ENCODE measurements at regions not wholly inside any gene's neighbourhood (a gene's known extent, or its start where the extent isn't known, plus 50 kb on each side); places are given as distances from the start of the nearest gene placed in this dataset.

- Histone ChIP-seq H3K14ac (ENCODE audit: insufficient read depth, low read length) (no peak overlapping the region), H3K18ac (ENCODE audit: insufficient read length, low read depth, low read length) (no peak overlapping the region), H3K4ac (ENCODE audit: low read depth, low read length) (no peak overlapping the region), H3K27ac (ENCODE audit: insufficient read length, low read depth, low read length) (no peak overlapping the region), H3K4me1 (ENCODE audit: insufficient read depth, low read length) (no peaks in the 10 kb centered on the region), H2BK5ac (ENCODE audit: insufficient read length, low read length) (no peak overlapping the region), H2BK12ac (ENCODE audit: insufficient read length, low read depth, low read length) (no peak overlapping the region), H3K4me2 (ENCODE audit: insufficient read depth, insufficient read length, low read length) (no peak overlapping the region), H2BK20ac (ENCODE audit: low read depth, low read length, poor library complexity, severe bottlenecking) (no peak overlapping the region), H2BK120ac (ENCODE audit: low read depth, low read length, poor library complexity, severe bottlenecking) (no peak overlapping the region), H4K8ac (replicated peaks; ENCODE audit: insufficient read length, low read depth, low read length) (no peak overlapping the region), H3K79me1 (ENCODE audit: insufficient read depth, low read depth, low read length, poor library complexity, severe bottlenecking) (no peaks in the 10 kb centered on the region), H3K23ac (ENCODE audit: insufficient read length, low read depth, low read length) (no peak overlapping the region), H2AFZ (ENCODE audit: low read length) (no peak overlapping the region), H3K9me3 (ENCODE audit: control insufficient read depth, low read depth, low read length) (no peaks in the 10 kb centered on the region), H3K9ac (ENCODE audit: extremely low read depth, insufficient read length, low read length) (no peak overlapping the region), H3T11ph (ENCODE audit: low read length) (no peak overlapping the region), H2BK15ac (ENCODE audit: low read depth, low read length) (no peak overlapping the region), H4K20me1 (ENCODE audit: control insufficient read depth, insufficient read depth, insufficient read length) (no peaks in the 10 kb centered on the region), H4K5ac (ENCODE audit: insufficient read length, low read depth, low read length) (no peak overlapping the region), H2AK5ac (ENCODE audit: insufficient read length, low read length) (no peak overlapping the region), H3K23me2 (ENCODE audit: insufficient read length, low read depth, low read length, poor library complexity, severe bottlenecking) (no peaks in the 10 kb centered on the region), H4K91ac (ENCODE audit: insufficient read length, low read depth, low read length) (no peak overlapping the region), H3K79me2 (ENCODE audit: insufficient read depth, low read length) (no peaks in the 10 kb centered on the region), H3K27me3 (ENCODE audit: insufficient read depth, low read length) (no peaks in the 10 kb centered on the region), H3K56ac (ENCODE audit: insufficient read length, low read depth, low read length) (no peak overlapping the region)
- DNase-seq, result no peak
- no peak for TF ChIP-seq CTCF (conservative IDR thresholded peaks at IDR 0.05)
- H3K27ac Mint-ChIP-seq, result no peak overlapping the region
- peaks cover 12% of the 10 kb centered on the region for H3K27me3 Mint-ChIP-seq (ENCODE audit: low read depth)
- no peaks in the 10 kb centered on the region for H3K4me1 Mint-ChIP-seq
- H3K9me3 Mint-ChIP-seq, result no peaks in the 10 kb centered on the region
- H3K4me3 Mint-ChIP-seq, result no peak overlapping the region
- no CpG with 5 or more reads among the region's 7 CpGs for WGBS (ENCODE audit: extremely low coverage, insufficient read length, low lambda C conversion rate)
- no peaks in the 10 kb centered on the region for H3K36me3 Mint-ChIP-seq (ENCODE audit: insufficient read depth in 1 of 3, low read depth in 3 of 3)
These were observed 100.2 kb upstream of the FSTL4 start for GRCh38 chr5:133712562-133712961.
